ENCODE measurements at regions not wholly inside any gene's neighbourhood (a gene's known extent, or its start where the extent isn't known, plus 50 kb on each side); places are given as distances from the start of the nearest gene placed in this dataset.

DNA sequence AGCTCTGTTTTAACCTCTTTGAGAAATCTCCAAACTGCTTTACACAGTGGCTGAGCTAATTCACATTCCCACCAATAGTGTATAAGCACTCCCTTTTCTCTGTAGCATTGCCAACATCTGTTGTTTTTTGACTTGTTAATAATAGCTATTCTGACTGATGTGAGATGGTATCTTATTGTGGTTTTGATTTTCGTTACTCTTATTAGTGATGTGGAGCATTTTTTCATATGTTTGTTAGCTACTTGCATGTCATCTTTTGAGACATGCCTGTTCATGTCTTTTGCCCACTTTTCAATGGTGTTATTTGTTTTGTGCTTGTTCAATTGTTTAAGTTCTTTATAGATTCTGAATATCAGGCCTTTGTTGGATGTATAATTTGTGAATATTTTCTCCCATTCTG is 225.2 kb upstream of the TRPC7 start:
- no peaks in the 10 kb centered on the region for H3F3A ChIP-seq (replicated peaks; ENCODE audit: insufficient read depth)
- ChIA-PET CTCF (no interaction called here), POLR2A (no interaction called here)
- H3K4me1 ChIP-seq (ENCODE audit: control insufficient read depth in 1 of 2, insufficient read depth in 2 of 2, low read depth in 1 of 2, low read length in 1 of 2) = no peaks in the 10 kb centered on the region
- no peaks in the 10 kb centered on the region for H3K9me2 ChIP-seq
- H3K36me3 ChIP-seq (replicated peaks in 1 of 2; ENCODE audit: control insufficient read depth in 1 of 2, insufficient read depth in 2 of 2, low read length in 1 of 2) = no peaks in the 10 kb centered on the region
- TF ChIP-seq EZH2phosphoT487 (IDR thresholded peaks at IDR 0.05; ENCODE audit: borderline replicate concordance, low read depth) (no peak), SIN3A (IDR thresholded peaks at IDR 0.05; ENCODE audit: borderline replicate concordance, low read depth, low read length) (no peak), MEF2A (IDR thresholded peaks at IDR 0.05; ENCODE audit: borderline replicate concordance, low read depth) (no peak), ELF1 (IDR thresholded peaks at IDR 0.05) (no peak), RFX5 (IDR thresholded peaks at IDR 0.05; ENCODE audit: low read length) (no peak), TEAD4 (IDR thresholded peaks at IDR 0.05; ENCODE audit: borderline replicate concordance, insufficient read depth) (no peak), RCOR1 (IDR thresholded peaks at IDR 0.05; ENCODE audit: low read length) (no peak), FOXJ3 (CRISPR knock-in tag; IDR thresholded peaks at IDR 0.05) (no peak), POLR2AphosphoS5 (IDR thresholded peaks at IDR 0.05; ENCODE audit: low read depth, low read length) (no peak), TCF12 (IDR thresholded peaks at IDR 0.05) (no peak), RXRA (IDR thresholded peaks at IDR 0.05; ENCODE audit: borderline replicate concordance, low read depth) (no peak), EP300 (IDR thresholded peaks at IDR 0.05; ENCODE audit: borderline replicate concordance in 1 of 2, low read depth in 1 of 2, low read length in 1 of 2) (no peak), YY1 (IDR thresholded peaks at IDR 0.05; ENCODE audit: low read depth) (no peak), GATA2 (CRISPR knock-in tag; IDR thresholded peaks at IDR 0.05) (no peak)
- TF ChIP-seq, protein P1, sequence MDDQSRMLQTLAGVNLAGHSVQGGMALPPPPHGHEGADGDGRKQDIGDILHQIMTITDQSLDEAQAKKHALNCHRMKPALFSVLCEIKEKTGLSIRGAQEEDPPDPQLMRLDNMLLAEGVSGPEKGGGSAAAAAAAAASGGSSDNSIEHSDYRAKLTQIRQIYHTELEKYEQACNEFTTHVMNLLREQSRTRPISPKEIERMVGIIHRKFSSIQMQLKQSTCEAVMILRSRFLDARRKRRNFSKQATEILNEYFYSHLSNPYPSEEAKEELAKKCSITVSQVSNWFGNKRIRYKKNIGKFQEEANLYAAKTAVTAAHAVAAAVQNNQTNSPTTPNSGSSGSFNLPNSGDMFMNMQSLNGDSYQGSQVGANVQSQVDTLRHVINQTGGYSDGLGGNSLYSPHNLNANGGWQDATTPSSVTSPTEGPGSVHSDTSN (IDR thresholded peaks at IDR 0.05) = no peak
- TF ChIP-seq, protein P2, sequence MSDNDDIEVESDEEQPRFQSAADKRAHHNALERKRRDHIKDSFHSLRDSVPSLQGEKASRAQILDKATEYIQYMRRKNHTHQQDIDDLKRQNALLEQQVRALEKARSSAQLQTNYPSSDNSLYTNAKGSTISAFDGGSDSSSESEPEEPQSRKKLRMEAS (IDR thresholded peaks at IDR 0.05; ENCODE audit: low read depth) = no peak
- TF ChIP-seq, protein P3, sequence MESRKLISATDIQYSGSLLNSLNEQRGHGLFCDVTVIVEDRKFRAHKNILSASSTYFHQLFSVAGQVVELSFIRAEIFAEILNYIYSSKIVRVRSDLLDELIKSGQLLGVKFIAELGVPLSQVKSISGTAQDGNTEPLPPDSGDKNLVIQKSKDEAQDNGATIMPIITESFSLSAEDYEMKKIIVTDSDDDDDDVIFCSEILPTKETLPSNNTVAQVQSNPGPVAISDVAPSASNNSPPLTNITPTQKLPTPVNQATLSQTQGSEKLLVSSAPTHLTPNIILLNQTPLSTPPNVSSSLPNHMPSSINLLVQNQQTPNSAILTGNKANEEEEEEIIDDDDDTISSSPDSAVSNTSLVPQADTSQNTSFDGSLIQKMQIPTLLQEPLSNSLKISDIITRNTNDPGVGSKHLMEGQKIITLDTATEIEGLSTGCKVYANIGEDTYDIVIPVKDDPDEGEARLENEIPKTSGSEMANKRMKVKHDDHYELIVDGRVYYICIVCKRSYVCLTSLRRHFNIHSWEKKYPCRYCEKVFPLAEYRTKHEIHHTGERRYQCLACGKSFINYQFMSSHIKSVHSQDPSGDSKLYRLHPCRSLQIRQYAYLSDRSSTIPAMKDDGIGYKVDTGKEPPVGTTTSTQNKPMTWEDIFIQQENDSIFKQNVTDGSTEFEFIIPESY (IDR thresholded peaks at IDR 0.05; ENCODE audit: borderline replicate concordance, low read depth) = no peak
- TF ChIP-seq, protein P4, sequence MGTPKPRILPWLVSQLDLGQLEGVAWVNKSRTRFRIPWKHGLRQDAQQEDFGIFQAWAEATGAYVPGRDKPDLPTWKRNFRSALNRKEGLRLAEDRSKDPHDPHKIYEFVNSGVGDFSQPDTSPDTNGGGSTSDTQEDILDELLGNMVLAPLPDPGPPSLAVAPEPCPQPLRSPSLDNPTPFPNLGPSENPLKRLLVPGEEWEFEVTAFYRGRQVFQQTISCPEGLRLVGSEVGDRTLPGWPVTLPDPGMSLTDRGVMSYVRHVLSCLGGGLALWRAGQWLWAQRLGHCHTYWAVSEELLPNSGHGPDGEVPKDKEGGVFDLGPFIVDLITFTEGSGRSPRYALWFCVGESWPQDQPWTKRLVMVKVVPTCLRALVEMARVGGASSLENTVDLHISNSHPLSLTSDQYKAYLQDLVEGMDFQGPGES (IDR thresholded peaks at IDR 0.05; ENCODE audit: low read depth, low read length) = no peak
- DNase-seq = no peak
- H3K4me3 ChIP-seq (ENCODE audit: low read depth in 2 of 2, low read length in 1 of 2) = no peak overlapping the region
- H3K9me3 ChIP-seq = no peaks in the 10 kb centered on the region
- no peak overlapping the region for H2AFZ ChIP-seq (ENCODE audit: low read depth)
- H3K27me3 ChIP-seq (ENCODE audit: insufficient read depth) = no peaks in the 10 kb centered on the region
- no peaks in the 10 kb centered on the region for H3K79me2 ChIP-seq (ENCODE audit: insufficient read depth)
- WGBS (ENCODE audit: low lambda C conversion rate) = 3% methylated on average over 1 of the region's 1 CpG
- no peak overlapping the region for H3K4me2 ChIP-seq
- no peak overlapping the region for H3K27ac ChIP-seq (ENCODE audit: low read depth in 2 of 2, low read length in 1 of 2)
- H3K9ac ChIP-seq = no peak overlapping the region
- H4K20me1 ChIP-seq (ENCODE audit: insufficient read depth) = no peaks in the 10 kb centered on the region

Measured in SK-N-SH (cell line).